HUES6 (cell line): ENCODE measurements at regions not wholly inside any gene's neighbourhood (a gene's known extent, or its start where the extent isn't known, plus 50 kb on each side); places are given as distances from the start of the nearest gene placed in this dataset.

Experiments used
- H3K27ac ChIP-seq: 2 replicates; pipeline ENCODE4 v1.7.0; 2013; ENCODE audit warnings: low read depth, mild to moderate bottlenecking, low read length, inconsistent platforms
- H3K27me3 ChIP-seq: 2 replicates; pipeline ENCODE4 v1.6.1; 2013; ENCODE audit warnings: low read length; ENCODE audit not compliant: control insufficient read depth, insufficient read depth
- H3K36me3 ChIP-seq: 2 replicates; pipeline ENCODE4 v1.6.1; 2013; ENCODE audit warnings: low read length; ENCODE audit not compliant: control insufficient read depth, insufficient read depth
- H3K4me1 ChIP-seq: 2 replicates; pipeline ENCODE4 v1.6.1; 2013; ENCODE audit warnings: low read length; ENCODE audit not compliant: control insufficient read depth, insufficient read depth
- H3K4me3 ChIP-seq: 2 replicates; pipeline ENCODE4 v1.5.1; 2013; ENCODE audit warnings: low read depth, low read length
- H3K9ac ChIP-seq: one replicate; pipeline ENCODE4 v1.6.1; 2013; ENCODE audit warnings: mild to moderate bottlenecking, low read length
- H3K9me3 ChIP-seq: 2 replicates; pipeline ENCODE4 v1.6.1; 2013; ENCODE audit warnings: low read depth, low read length; ENCODE audit not compliant: control insufficient read depth, insufficient read depth

DNA sequence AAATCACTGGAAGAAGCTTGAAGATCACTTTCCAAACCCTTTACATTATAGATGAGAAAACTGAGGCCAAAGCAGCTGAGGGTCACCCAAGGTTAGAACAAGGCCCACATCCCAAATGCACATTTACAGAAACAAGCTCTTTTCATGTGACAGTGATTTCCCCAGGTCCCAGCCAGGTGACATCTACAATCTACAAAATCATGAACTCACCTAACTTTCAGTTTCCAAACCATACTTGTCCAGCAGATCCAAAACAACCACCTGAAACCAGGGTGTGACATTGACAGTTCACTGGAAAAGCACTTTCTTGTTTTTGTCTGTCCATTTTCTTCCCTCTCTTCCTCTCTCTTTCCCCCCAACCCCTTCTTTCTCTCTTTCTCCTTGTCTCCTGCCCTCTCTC, 132.2 kb upstream of the PRICKLE2 start:
- H3K4me1 ChIP-seq: peaks cover 17% of the 10 kb centered on the region; the same call in 1 of the 2 replicates
- no peak overlapping the region for H3K27ac ChIP-seq
- H3K36me3 ChIP-seq: no peaks in the 10 kb centered on the region
- no peak overlapping the region for H3K4me3 ChIP-seq
- no peaks in the 10 kb centered on the region for H3K27me3 ChIP-seq
- no peak overlapping the region for H3K9ac ChIP-seq
- H3K9me3 ChIP-seq: no peaks in the 10 kb centered on the region

DNA sequence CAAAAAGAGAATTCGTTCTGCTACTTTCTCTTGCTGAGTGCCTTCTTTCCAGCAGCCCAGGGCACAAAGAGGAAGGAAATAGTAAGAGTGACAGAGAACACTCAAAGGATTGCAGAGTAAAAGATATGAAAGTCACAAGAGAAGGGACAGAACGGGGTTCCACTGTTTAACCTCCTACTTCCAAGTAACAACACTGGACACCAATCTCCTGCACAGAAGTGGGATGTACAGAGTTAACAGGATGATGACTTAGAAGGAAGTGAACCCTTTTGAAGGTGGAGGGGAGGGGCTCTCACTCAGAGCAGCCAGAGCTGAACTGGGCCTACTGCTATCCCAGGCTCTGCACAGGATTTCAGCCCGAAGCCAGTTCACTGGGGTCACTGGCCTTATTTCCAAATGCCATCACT, 130.1 kb upstream of the PRICKLE2 start:
- Histone ChIP-seq H3K4me3 (no peak overlapping the region), H3K27me3 (no peaks in the 10 kb centered on the region), H3K9ac (no peak overlapping the region), H3K27ac (no peak overlapping the region), H3K9me3 (no peaks in the 10 kb centered on the region), H3K36me3 (no peaks in the 10 kb centered on the region), H3K4me1 (peaks cover 27% of the 10 kb centered on the region; the same call in 1 of the 2 replicates)

DNA sequence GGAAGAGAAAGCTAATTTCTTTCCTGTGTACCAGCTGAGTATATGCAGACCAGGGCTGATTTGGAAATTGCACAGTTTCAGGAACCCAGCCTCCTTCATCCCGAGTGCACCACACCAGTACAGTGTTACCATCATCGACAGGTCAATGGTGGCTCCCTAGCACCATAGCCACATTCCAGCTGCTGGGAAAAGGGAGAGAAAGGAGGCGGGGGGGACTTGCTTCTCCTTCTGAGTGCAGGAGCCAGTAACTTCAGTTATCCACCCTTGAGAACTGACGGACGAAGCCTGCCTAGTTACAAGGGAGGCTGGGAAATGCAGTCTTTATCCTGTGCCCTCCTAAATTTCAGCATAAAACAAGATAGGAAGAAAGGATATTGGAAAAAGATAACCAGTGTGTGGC, 129.7 kb upstream of the PRICKLE2 start:
- Histone ChIP-seq H3K36me3 (no peaks in the 10 kb centered on the region), H3K27ac (no peak overlapping the region), H3K9ac (no peak overlapping the region), H3K4me1 (peaks cover 27% of the 10 kb centered on the region; the same call in 1 of the 2 replicates), H3K9me3 (no peaks in the 10 kb centered on the region), H3K4me3 (no peak overlapping the region), H3K27me3 (no peaks in the 10 kb centered on the region)

DNA sequence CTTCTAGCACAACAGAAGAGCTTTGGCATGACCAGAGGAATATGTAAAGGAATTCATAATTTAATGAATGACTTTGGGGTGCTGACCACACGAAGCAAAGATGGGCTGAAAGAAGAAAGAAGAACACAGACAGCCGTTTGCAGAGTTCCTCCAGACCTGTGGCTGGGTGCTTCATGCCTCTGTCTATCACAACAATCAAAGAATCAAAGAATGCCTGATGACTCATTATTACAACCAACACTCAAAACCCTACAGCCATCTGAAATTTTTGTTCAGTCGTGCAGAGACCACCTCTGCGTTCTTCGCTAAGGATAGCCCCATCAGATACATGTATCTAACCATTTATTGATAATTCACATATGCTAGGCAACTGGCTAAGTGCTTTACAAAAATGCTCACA, 129.0 kb upstream of the PRICKLE2 start:
- Histone ChIP-seq H3K36me3 (no peaks in the 10 kb centered on the region), H3K9me3 (no peaks in the 10 kb centered on the region), H3K4me1 (peaks cover 27% of the 10 kb centered on the region; the same call in 1 of the 2 replicates), H3K4me3 (no peak overlapping the region), H3K27ac (no peak overlapping the region), H3K9ac (no peak overlapping the region), H3K27me3 (no peaks in the 10 kb centered on the region)

DNA sequence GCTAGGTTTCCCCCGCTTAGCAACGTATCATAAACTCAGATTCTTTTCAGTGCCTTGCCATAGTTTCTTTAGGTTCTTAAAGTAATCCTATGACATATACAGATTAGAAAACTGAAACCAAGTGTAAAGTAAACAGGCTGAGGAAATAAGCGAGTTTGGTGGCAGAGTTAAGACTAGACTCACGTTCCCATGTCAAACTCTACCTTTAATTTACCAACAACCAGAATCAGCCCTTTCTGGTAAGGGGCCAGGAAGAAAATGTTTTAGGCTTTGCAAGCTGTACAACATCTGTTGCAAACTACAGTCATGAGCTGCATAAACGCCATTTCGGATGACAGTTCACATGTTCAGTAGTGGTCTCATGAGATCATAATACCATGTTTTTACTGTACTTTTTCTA, 128.0 kb upstream of the PRICKLE2 start:
- Histone ChIP-seq H3K36me3 (no peaks in the 10 kb centered on the region), H3K9ac (no peak overlapping the region), H3K4me3 (no peak overlapping the region), H3K9me3 (no peaks in the 10 kb centered on the region), H3K27ac (no peak overlapping the region), H3K27me3 (no peaks in the 10 kb centered on the region), H3K4me1 (peaks cover 24% of the 10 kb centered on the region; the same call in 1 of the 2 replicates)

DNA sequence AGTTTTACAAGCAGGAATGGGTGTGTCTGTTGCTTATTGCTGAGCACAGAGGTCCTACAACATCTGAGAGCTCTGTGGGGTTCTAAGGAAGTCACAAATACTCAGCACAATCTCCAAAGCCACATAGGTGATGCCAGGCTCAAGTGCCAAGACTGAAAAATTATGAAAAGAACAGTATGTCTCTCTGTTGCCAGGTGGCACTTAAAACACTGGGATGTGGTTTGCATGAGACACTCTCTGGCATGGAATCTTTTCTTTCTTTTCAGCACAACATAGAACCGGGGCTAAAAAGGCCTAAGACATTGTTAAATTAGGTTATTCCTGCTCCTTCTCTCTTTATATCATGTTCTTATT, 127.3 kb upstream of the PRICKLE2 start:
- H3K9ac ChIP-seq: no peak overlapping the region
- peaks cover 24% of the 10 kb centered on the region; the same call in 1 of the 2 replicates for H3K4me1 ChIP-seq

DNA sequence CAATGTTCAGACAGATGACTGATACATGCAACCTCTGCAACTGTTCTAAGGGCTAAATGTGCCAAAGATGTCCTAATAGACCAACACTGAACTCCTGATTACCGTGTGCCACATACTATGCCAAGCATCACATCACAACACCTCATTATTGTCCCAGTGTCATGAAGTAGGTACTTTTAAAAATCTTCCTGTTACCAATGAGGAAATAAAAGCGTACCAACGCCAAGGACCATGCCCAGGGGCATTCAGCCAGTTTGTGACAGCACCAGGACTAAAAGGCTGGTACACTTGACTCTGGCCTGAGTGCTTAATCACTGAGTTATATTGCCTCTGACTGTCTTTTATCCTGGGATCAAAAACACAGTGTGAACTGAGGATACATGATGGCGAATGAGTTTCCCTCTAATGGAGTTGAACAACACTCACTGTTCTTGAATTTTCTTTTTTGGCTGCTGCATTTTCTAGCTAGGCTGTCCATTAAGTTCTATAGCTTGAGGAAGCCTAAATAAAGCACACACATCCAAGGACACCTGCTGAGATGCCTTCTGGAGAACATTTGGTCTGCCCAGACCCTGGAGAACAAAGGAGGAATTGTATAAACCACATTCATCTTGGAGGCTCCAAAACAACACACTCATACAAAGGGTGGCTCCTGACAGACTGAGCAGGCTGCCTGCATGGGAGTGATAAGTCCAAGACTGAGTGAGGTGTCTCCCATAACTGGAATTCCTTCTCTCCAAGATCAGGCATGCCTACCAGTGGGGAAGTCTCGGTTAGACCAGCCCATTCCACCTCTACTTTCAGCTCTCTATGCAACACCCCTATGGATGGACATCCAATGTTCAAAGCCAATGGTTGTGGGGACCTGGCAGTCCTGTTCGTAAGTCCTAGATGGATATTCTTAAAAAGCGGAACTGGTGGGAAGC, 126.7 kb upstream of the PRICKLE2 start:
- H3K4me3 ChIP-seq: no peak overlapping the region
- no peak overlapping the region for H3K9ac ChIP-seq
- no peaks in the 10 kb centered on the region for H3K27me3 ChIP-seq
- H3K27ac ChIP-seq: no peak overlapping the region
- no peaks in the 10 kb centered on the region for H3K9me3 ChIP-seq
- peaks cover 24% of the 10 kb centered on the region; the same call in 1 of the 2 replicates for H3K4me1 ChIP-seq
- H3K36me3 ChIP-seq: no peaks in the 10 kb centered on the region

More for the DNA sequence above, 127.3 kb upstream of the PRICKLE2 start:
- H3K27ac ChIP-seq: no peak overlapping the region
- no peaks in the 10 kb centered on the region for H3K27me3 ChIP-seq
- H3K9me3 ChIP-seq: no peaks in the 10 kb centered on the region
- H3K36me3 ChIP-seq: no peaks in the 10 kb centered on the region
- no peak overlapping the region for H3K4me3 ChIP-seq

DNA sequence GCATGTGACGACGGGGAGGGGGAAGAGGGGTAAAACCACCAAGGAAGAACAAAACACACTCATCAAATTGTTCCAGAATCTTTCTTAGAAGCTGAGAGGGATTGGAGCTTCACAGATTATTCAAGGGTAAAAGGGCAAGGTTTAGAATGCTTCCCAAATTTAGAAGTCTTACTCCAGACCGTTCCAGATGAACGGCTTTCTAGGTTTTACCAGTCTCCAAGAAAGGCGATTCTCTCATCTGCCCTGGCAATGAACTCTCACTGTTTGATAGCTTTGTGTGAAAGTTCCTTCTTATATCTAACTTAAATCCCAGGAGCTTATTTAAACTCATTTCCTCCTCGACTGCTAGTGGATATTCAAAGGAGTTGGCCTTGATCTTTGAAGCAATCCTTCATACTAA, 124.3 kb upstream of the PRICKLE2 start:
- no peaks in the 10 kb centered on the region for H3K9me3 ChIP-seq
- no peak overlapping the region for H3K27ac ChIP-seq
- H3K4me3 ChIP-seq: no peak overlapping the region
- H3K36me3 ChIP-seq: no peaks in the 10 kb centered on the region
- peaks cover 26% of the 10 kb centered on the region for H3K4me1 ChIP-seq
- H3K27me3 ChIP-seq: no peaks in the 10 kb centered on the region
- H3K9ac ChIP-seq: no peak overlapping the region

DNA sequence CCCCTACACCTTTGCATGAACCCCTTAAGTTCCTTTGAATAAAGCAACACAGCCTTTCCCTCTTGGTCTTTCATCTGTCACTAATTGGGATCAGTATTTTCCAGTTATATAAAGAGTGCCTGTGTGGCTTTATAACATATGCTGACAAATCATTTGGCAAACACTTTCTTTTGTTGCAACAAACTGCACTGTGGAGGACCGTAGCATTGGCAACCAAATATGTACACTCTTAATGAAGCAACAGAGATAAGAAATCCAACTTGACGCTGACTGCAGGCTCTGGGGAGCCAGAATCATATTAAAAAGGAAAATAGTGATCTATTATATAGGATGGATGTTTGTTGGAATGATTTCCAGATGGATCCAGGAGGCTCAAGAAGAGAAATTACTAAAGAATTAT, 120.1 kb upstream of the PRICKLE2 start:
- Histone ChIP-seq H3K27ac (peak overlapping the region; percentile 80; the same call in 1 of the 2 replicates), H3K4me3 (no peak overlapping the region)

DNA sequence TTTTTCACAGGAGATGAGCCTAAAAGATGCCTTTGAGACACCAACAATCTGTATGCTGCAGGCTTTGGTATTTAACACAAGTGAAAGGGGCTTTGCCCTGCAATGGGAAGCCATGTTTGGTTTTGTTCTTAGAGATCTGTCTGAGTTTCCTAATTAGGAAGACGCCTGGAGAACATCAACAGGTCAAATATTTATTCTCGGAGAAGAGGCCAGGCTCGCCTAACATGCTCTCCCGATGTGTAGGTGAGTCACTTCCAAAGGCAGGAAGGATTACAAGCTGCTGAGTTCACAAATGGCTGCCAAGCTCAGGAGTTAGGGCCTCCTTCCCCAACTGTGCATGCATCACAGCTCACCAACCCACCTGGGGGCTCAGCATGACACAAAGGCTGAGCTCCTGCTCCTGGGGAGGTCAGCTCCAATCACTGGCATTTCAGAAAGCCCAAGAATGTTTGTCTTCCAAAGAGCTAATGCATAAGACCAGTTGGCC, 119.5 kb upstream of the PRICKLE2 start:
- peak overlapping the region; percentile 43 for H3K9ac ChIP-seq
- H3K4me1 ChIP-seq: peaks cover 55% of the 10 kb centered on the region
- no peaks in the 10 kb centered on the region for H3K27me3 ChIP-seq
- peak overlapping the region; percentile 80; the same call in 1 of the 2 replicates for H3K27ac ChIP-seq
- H3K9me3 ChIP-seq: no peaks in the 10 kb centered on the region
- no peak overlapping the region for H3K4me3 ChIP-seq
- H3K36me3 ChIP-seq: no peaks in the 10 kb centered on the region

More for the DNA sequence above, 120.1 kb upstream of the PRICKLE2 start:
- no peaks in the 10 kb centered on the region for H3K36me3 ChIP-seq
- H3K9me3 ChIP-seq: no peaks in the 10 kb centered on the region
- H3K4me1 ChIP-seq: peaks cover 55% of the 10 kb centered on the region
- no peaks in the 10 kb centered on the region for H3K27me3 ChIP-seq
- H3K9ac ChIP-seq: no peak overlapping the region

DNA sequence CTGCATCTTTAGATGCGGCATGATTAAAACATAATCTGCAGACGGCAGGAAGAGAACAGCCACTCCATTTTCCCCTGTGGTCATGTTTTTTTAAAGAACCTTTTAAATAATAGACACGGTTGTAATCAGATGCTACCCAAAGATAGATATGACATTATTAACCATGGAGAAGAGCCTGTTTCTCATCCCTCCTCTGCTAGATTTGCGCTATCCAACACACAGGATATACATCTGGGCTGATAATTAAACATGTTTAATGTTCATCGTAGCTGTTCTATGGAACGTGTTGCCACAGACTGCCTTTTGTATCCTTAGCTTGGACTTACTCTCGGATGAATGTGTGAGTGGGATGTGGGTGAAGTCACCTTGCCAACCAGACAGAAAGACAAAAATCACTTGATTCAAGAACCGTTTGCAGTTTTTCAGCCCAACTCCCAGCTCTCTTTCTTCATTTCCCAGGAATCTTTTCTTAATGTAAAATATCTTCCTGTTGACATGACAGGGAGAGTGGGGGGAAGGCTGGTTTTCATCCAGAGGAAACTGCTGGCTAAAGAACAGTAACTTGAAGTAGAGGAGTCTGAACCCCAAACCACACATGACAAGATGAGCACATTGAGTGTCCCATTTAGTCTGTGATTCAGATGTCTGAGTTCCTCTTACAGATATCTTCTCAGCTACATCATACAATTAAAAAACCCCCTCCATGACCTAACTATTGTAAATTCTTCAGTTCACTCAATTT, 118.6 kb upstream of the PRICKLE2 start:
- Histone ChIP-seq H3K9me3 (no peaks in the 10 kb centered on the region), H3K27me3 (no peaks in the 10 kb centered on the region), H3K4me1 (peaks cover 53% of the 10 kb centered on the region), H3K9ac (peak overlapping the region; percentile 43), H3K27ac (peak overlapping the region; percentile 56; the same call in 1 of the 2 replicates), H3K36me3 (no peaks in the 10 kb centered on the region), H3K4me3 (no peak overlapping the region)
